SK-N-SH (cell line): ENCODE measurements at regions not wholly inside any gene's neighbourhood (a gene's known extent, or its start where the extent isn't known, plus 50 kb on each side); places are given as distances from the start of the nearest gene placed in this dataset.

Experiments used
- CTCF ChIA-PET: fragments of 300-600, 350-600 bp; formaldehyde crosslinking; extraction: SDS; loops from one replicate; lab custom pipeline; 2021; lab: Yijun Ruan, JAX
- POLR2A ChIA-PET: fragments of 350-600 bp; sonication (Branson Sonifier 250); formaldehyde crosslinking; extraction: SDS; loops from one replicate; lab custom pipeline; 2020; ENCODE audit warnings: antibody characterized with exemption, inconsistent platforms; lab: Yijun Ruan, JAX
- DNase-seq: peaks from one replicate; pipeline ENCODE4 v3.0.0; 2012
- H2AFZ ChIP-seq: fragments of 200-600 bp; sonication (generic); 2 replicates; pipeline ENCODE4 v1.8.1; 2016; ENCODE audit warnings: antibody characterized with exemption, mild to moderate bottlenecking, low read depth
- H3F3A ChIP-seq: fragments of 200-600 bp; sonication (generic); replicated peaks from 2 replicates; pipeline ENCODE3; 2016; ENCODE audit warnings: antibody characterized with exemption, mild to moderate bottlenecking; ENCODE audit not compliant: insufficient read depth
- H3K27ac ChIP-seq, 2 experiments: fragments of 200-500 bp in 1 of 2; fragments of 200-600 bp in 1 of 2; sonication (Bioruptor generic) in 1 of 2; sonication (generic), shearing (Covaris generic) in 1 of 2; 2 replicates each; pipeline versions ENCODE4 v1.5.1 to v1.6.1; 2014 to 2016; ENCODE audit warnings: low read depth in 2 of 2, inconsistent platforms in 1 of 2, low read length in 1 of 2, mild to moderate bottlenecking in 1 of 2, mixed read lengths in 1 of 2
- H3K27me3 ChIP-seq: fragments of 200-600 bp; sonication (generic), shearing (Covaris generic); 2 replicates; pipeline ENCODE4 v1.6.1; 2016; ENCODE audit warnings: mixed run types; ENCODE audit not compliant: insufficient read depth
- H3K36me3 ChIP-seq, 2 experiments: fragments of 200-500 bp in 1 of 2; fragments of 200-600 bp in 1 of 2; sonication (Bioruptor generic) in 1 of 2; sonication (generic) in 1 of 2; replicated peaks in 1 of 2; 2 replicates each; pipeline versions ENCODE3 to v1.5.1; 2014 to 2016; ENCODE audit warnings: low read length in 1 of 2, mild to moderate bottlenecking in 1 of 2; ENCODE audit not compliant: insufficient read depth in 2 of 2, control insufficient read depth in 1 of 2
- H3K4me1 ChIP-seq, 2 experiments: fragments of 200-500 bp in 1 of 2; fragments of 200-600 bp in 1 of 2; sonication (Bioruptor generic) in 1 of 2; sonication (generic), shearing (Covaris generic) in 1 of 2; 2 replicates each; pipeline versions ENCODE4 v1.5.1 to v1.6.1; 2014 to 2016; ENCODE audit warnings: low read depth in 1 of 2, low read length in 1 of 2, mixed run types in 1 of 2; ENCODE audit not compliant: insufficient read depth in 2 of 2, control insufficient read depth in 1 of 2
- H3K4me2 ChIP-seq: fragments of 200-600 bp; sonication (generic), shearing (Covaris generic); 2 replicates; pipeline ENCODE4 v1.6.1; 2017; ENCODE audit warnings: mixed run types
- H3K4me3 ChIP-seq, 2 experiments: fragments of 200-500 bp in 1 of 2; fragments of 200-600 bp in 1 of 2; sonication (Bioruptor generic) in 1 of 2; sonication (generic), shearing (Covaris generic) in 1 of 2; 2 replicates each; pipeline versions ENCODE4 v1.5.1 to v1.8.1; 2014 to 2016; ENCODE audit warnings: low read depth in 2 of 2, inconsistent platforms in 1 of 2, low read length in 1 of 2, mild to moderate bottlenecking in 1 of 2, mixed read lengths in 1 of 2, moderate library complexity in 1 of 2
- H3K79me2 ChIP-seq: fragments of 200-600 bp; sonication (generic); 2 replicates; pipeline ENCODE4 v1.8.1; 2017; ENCODE audit warnings: mild to moderate bottlenecking; ENCODE audit not compliant: insufficient read depth
- H3K9ac ChIP-seq: fragments of 200-600 bp; sonication (generic); 2 replicates; pipeline ENCODE4 v1.6.1; 2017; ENCODE audit warnings: mixed run types
- H3K9me2 ChIP-seq: fragments of 200-600 bp; sonication (generic); 2 replicates; pipeline ENCODE4 v1.6.1; 2017; ENCODE audit warnings: mixed run types
- H3K9me3 ChIP-seq: fragments of 200-600 bp; sonication (generic); 2 replicates; pipeline ENCODE4 v1.6.1; 2017; ENCODE audit warnings: mixed run types, mild to moderate bottlenecking, moderate library complexity
- H4K20me1 ChIP-seq: fragments of 200-600 bp; sonication (generic); 2 replicates; pipeline ENCODE4 v1.6.1; 2017; ENCODE audit warnings: mild to moderate bottlenecking, mixed run types; ENCODE audit not compliant: insufficient read depth
- CHD2 ChIP-seq: fragments of 150-350 bp; IDR thresholded peaks from 2 replicates; pipeline ENCODE4 v1.6.1; 2018; ENCODE audit warnings: low read length; ENCODE audit not compliant: partially characterized antibody
- CTCF ChIP-seq: fragments of 200-600 bp; sonication (generic); IDR thresholded peaks from 2 replicates; pipeline ENCODE4 v1.6.1; 2017; ENCODE audit warnings: antibody characterized with exemption, mild to moderate bottlenecking, moderate library complexity
- ELF1 ChIP-seq: IDR thresholded peaks from 2 replicates; pipeline ENCODE4 v1.4.0; 2012
- EP300 ChIP-seq, 2 experiments: IDR thresholded peaks; 2 replicates each; pipeline versions ENCODE4 v1.4.0 to v1.6.1; 2012; ENCODE audit warnings: borderline replicate concordance in 1 of 2, low read depth in 1 of 2, low read length in 1 of 2
- EZH2phosphoT487 ChIP-seq: fragments of 200-600 bp; sonication (generic); IDR thresholded peaks from 2 replicates; pipeline ENCODE4 v1.6.1; 2017; ENCODE audit warnings: low read depth, mixed run types, mild to moderate bottlenecking, antibody characterized with exemption, moderate library complexity, borderline replicate concordance
- FOSL2 ChIP-seq: IDR thresholded peaks from 2 replicates; pipeline ENCODE4 v1.4.0; 2012; ENCODE audit warnings: low read depth, mild to moderate bottlenecking, moderate library complexity, borderline replicate concordance
- FOXM1 ChIP-seq: IDR thresholded peaks from 2 replicates; pipeline ENCODE4 v1.4.0; 2012; ENCODE audit warnings: low read depth, mild to moderate bottlenecking
- JUND ChIP-seq: IDR thresholded peaks from 2 replicates; pipeline ENCODE4 v1.4.0; 2012
- MEF2A ChIP-seq: IDR thresholded peaks from 2 replicates; pipeline ENCODE4 v1.4.0; 2012; ENCODE audit warnings: low read depth, borderline replicate concordance
- MXI1 ChIP-seq: IDR thresholded peaks from 2 replicates; pipeline ENCODE4 v1.6.1; 2012; ENCODE audit warnings: mild to moderate bottlenecking, low read depth, low read length, improper control_type of control experiment
- RXRA ChIP-seq: IDR thresholded peaks from 2 replicates; pipeline ENCODE4 v1.4.0; 2012; ENCODE audit warnings: low read depth, mild to moderate bottlenecking, borderline replicate concordance
- SMC3 ChIP-seq: IDR thresholded peaks from 2 replicates; pipeline ENCODE4 v1.6.1; 2012; ENCODE audit warnings: low read depth, low read length, improper control_type of control experiment
- TCF12 ChIP-seq: IDR thresholded peaks from 2 replicates; pipeline ENCODE4 v1.4.0; 2012
- TEAD4 ChIP-seq: IDR thresholded peaks from 2 replicates; pipeline ENCODE4 v1.4.0; 2012; ENCODE audit warnings: mild to moderate bottlenecking, borderline replicate concordance; ENCODE audit not compliant: insufficient read depth
- WGBS: methylation state at CpG from one replicate; pipeline ENCODE4 v1.1.6; 2017; ENCODE audit warnings: low lambda C conversion rate; 5-methylcytosine and 5-hydroxymethylcytosine counted together
- TF ChIP-seq, protein P1 (sequence below): fragments of 150-350 bp; IDR thresholded peaks from 2 replicates; pipeline ENCODE4 v1.6.1; 2017; ENCODE audit warnings: antibody characterized with exemption, low read length, low read depth, borderline replicate concordance

- no peaks in the 10 kb centered on the region for H3K9me2 ChIP-seq
- no peak overlapping the region for H3K4me2 ChIP-seq
- ChIA-PET CTCF (no interaction called here), POLR2A (no interaction called here)
- no peak overlapping the region for H3K4me3 ChIP-seq
- H3K36me3 ChIP-seq, result no peaks in the 10 kb centered on the region
- no peaks in the 10 kb centered on the region for H3K79me2 ChIP-seq
- H3K4me1 ChIP-seq, result no peaks in the 10 kb centered on the region
- no peak for DNase-seq
- no peak for TF ChIP-seq TCF12
- no peak for TF ChIP-seq JUND
- TF ChIP-seq FOSL2, result no peak
- TF ChIP-seq, protein P1, sequence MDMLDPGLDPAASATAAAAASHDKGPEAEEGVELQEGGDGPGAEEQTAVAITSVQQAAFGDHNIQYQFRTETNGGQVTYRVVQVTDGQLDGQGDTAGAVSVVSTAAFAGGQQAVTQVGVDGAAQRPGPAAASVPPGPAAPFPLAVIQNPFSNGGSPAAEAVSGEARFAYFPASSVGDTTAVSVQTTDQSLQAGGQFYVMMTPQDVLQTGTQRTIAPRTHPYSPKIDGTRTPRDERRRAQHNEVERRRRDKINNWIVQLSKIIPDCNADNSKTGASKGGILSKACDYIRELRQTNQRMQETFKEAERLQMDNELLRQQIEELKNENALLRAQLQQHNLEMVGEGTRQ, result no peak
- TF ChIP-seq FOXM1, result no peak
- TF ChIP-seq EP300 (IDR thresholded peaks at IDR 0.05; ENCODE audit: borderline replicate concordance in 1 of 2, low read depth in 1 of 2, low read length in 1 of 2), result no peak
- TF ChIP-seq TEAD4, result no peak
- no peak for TF ChIP-seq ELF1
- no peak for TF ChIP-seq MEF2A
- TF ChIP-seq MXI1, result no peak
- TF ChIP-seq CTCF, result no peak
- WGBS, result 34% methylated on average over 2 of the region's 2 CpGs
- no peak overlapping the region for H3K9ac ChIP-seq
- no peaks in the 10 kb centered on the region for H3K9me3 ChIP-seq
- H3F3A ChIP-seq, result no peaks in the 10 kb centered on the region
- H3K27ac ChIP-seq, result no peak overlapping the region
- H3K27me3 ChIP-seq, result no peaks in the 10 kb centered on the region
- H4K20me1 ChIP-seq, result no peaks in the 10 kb centered on the region
- H2AFZ ChIP-seq, result no peak overlapping the region
Measured at GRCh38 chr3:16795581-16795980, 89.2 kb upstream of the PLCL2 start.

- H3K27ac ChIP-seq, result no peak overlapping the region
- CTCF ChIA-PET, result no interaction called here
- POLR2A ChIA-PET, result no interaction called here
Measured at GRCh38 chr3:16797831-16798230, 86.9 kb upstream of the PLCL2 start.

More at GRCh38 chr3:16797831-16798230, 86.9 kb upstream of the PLCL2 start:
- no peak overlapping the region for H3K9ac ChIP-seq
- no peak overlapping the region for H3K4me3 ChIP-seq
- H3K9me3 ChIP-seq, result no peaks in the 10 kb centered on the region
- no peak for DNase-seq
- 30% methylated on average over 1 of the region's 1 CpG for WGBS
- no peaks in the 10 kb centered on the region for H3K79me2 ChIP-seq
- H4K20me1 ChIP-seq, result no peaks in the 10 kb centered on the region
- TF ChIP-seq CHD2 (no peak), MXI1 (no peak), SMC3 (no peak), EZH2phosphoT487 (no peak), FOSL2 (no peak), RXRA (no peak), CTCF (no peak), TEAD4 (no peak), FOXM1 (no peak)
- TF ChIP-seq, all 33 proteins: peak for 0
- no peaks in the 10 kb centered on the region for H3K9me2 ChIP-seq
- no peaks in the 10 kb centered on the region for H3K36me3 ChIP-seq
- no peaks in the 10 kb centered on the region for H3F3A ChIP-seq
- no peak overlapping the region for H2AFZ ChIP-seq
- no peaks in the 10 kb centered on the region for H3K27me3 ChIP-seq
- peaks cover 0 to 5% of the 10 kb centered on the region in 2 experiments; a peak in 2 of 4 replicates for H3K4me1 ChIP-seq
- no peak overlapping the region for H3K4me2 ChIP-seq
